ENCODE measurements at regions not wholly inside any gene's neighbourhood (a gene's known extent, or its start where the extent isn't known, plus 50 kb on each side); places are given as distances from the start of the nearest gene placed in this dataset.

- no peak for DNase-seq
- H3K4me3 ChIP-seq: no peak overlapping the region
- no peak for TF ChIP-seq POLR2A (IDR thresholded peaks at IDR 0.05)
- no peak for TF ChIP-seq CTCF (IDR thresholded peaks at IDR 0.05)
- intact Hi-C loops (cut with DNase I): no loop called here
- peaks cover 0 to 5% (median 0%) of the 10 kb centered on the region in 3 donors for H3K4me1 ChIP-seq
- 79 to 90% methylated on average over 5 of the region's 5 CpGs for WGBS, 2 donors
- no peaks in the 10 kb centered on the region for H3K27me3 ChIP-seq
- no peak overlapping the region for H3K27ac ChIP-seq
- H3K9me3 ChIP-seq: no peaks in the 10 kb centered on the region
- H3K36me3 ChIP-seq: no peaks in the 10 kb centered on the region
Measured at GRCh38 chr12:125606312-125606711, 541.1 kb downstream of the AACS start.

- no peak overlapping the region for H3K4me3 ChIP-seq
- H3K36me3 ChIP-seq: no peaks in the 10 kb centered on the region
- no peaks in the 10 kb centered on the region for H3K4me1 ChIP-seq
- no peak for DNase-seq
- no peak for TF ChIP-seq CTCF (IDR thresholded peaks at IDR 0.05)
- TF ChIP-seq POLR2A (IDR thresholded peaks at IDR 0.05): no peak
- intact Hi-C loops (cut with DNase I): no loop called here
- 78 to 86% methylated on average over 5 of the region's 5 CpGs for WGBS, 2 donors
- no peaks in the 10 kb centered on the region for H3K9me3 ChIP-seq
- H3K27ac ChIP-seq: no peak overlapping the region
- no peaks in the 10 kb centered on the region for H3K27me3 ChIP-seq
Measured at GRCh38 chr12:125610292-125610691, 545.1 kb downstream of the AACS start.

- DNase-seq: no peak
- no peaks in the 10 kb centered on the region for H3K4me1 ChIP-seq
- H3K27me3 ChIP-seq: no peaks in the 10 kb centered on the region
- 53 to 70% methylated on average over 2 of the region's 2 CpGs for WGBS, 2 donors
- no peak for TF ChIP-seq CTCF (IDR thresholded peaks at IDR 0.05)
- TF ChIP-seq POLR2A (IDR thresholded peaks at IDR 0.05): no peak
- no peak overlapping the region for H3K4me3 ChIP-seq
- intact Hi-C loops (cut with DNase I): no loop called here
- no peaks in the 10 kb centered on the region for H3K9me3 ChIP-seq
- H3K36me3 ChIP-seq: no peaks in the 10 kb centered on the region
- no peak overlapping the region for H3K27ac ChIP-seq
Measured at GRCh38 chr12:125610971-125611370, 545.7 kb downstream of the AACS start.

GRCh38 chr12:125614058-125614457 is 548.8 kb downstream of the AACS start:
- Histone ChIP-seq H3K27me3 (no peaks in the 10 kb centered on the region), H3K4me3 (no peak overlapping the region), H3K27ac (no peak overlapping the region), H3K36me3 (no peaks in the 10 kb centered on the region), H3K9me3 (no peaks in the 10 kb centered on the region), H3K4me1 (no peaks in the 10 kb centered on the region)
- DNase-seq: no peak
- WGBS, 2 donors: 67 to 73% methylated on average over 1 of the region's 1 CpG
- intact Hi-C loops (cut with DNase I): no loop called here
- TF ChIP-seq POLR2A (IDR thresholded peaks at IDR 0.05) (no peak), CTCF (IDR thresholded peaks at IDR 0.05) (no peak)

- intact Hi-C loops (cut with DNase I): no loop called here
- Histone ChIP-seq H3K36me3 (no peaks in the 10 kb centered on the region), H3K4me3 (no peak overlapping the region), H3K27ac (no peak overlapping the region), H3K4me1 (no peaks in the 10 kb centered on the region), H3K27me3 (no peaks in the 10 kb centered on the region), H3K9me3 (no peaks in the 10 kb centered on the region)
- 57 to 58% methylated on average over 2 of the region's 2 CpGs for WGBS, 2 donors
- no peak for TF ChIP-seq CTCF (IDR thresholded peaks at IDR 0.05)
- TF ChIP-seq POLR2A (IDR thresholded peaks at IDR 0.05): no peak
- DNase-seq: no peak
Measured at GRCh38 chr12:125619723-125620122, 554.5 kb downstream of the AACS start.
